B cell (primary cell): ENCODE measurements at regions not wholly inside any gene's neighbourhood (a gene's known extent, or its start where the extent isn't known, plus 50 kb on each side); places are given as distances from the start of the nearest gene placed in this dataset.

ENCODE experiments used
- EZH2 ChIP-seq: IDR thresholded peaks from 2 replicates; pipeline ENCODE4 v1.6.1; 2012; ENCODE audit warnings: borderline replicate concordance, low read depth, mild to moderate bottlenecking, moderate library complexity, low read length; ENCODE audit not compliant: insufficient read depth, poor library complexity, severe bottlenecking
- TF ChIP-seq, protein P1 (sequence below): fragments of 200-600 bp; IDR thresholded peaks from one replicate; pipeline ENCODE4 v1.8.0; 2022; ENCODE audit warnings: antibody characterized with exemption, mild to moderate bottlenecking

GRCh38 chr1:102047724-102048123, 51.0 kb upstream of the OLFM3 start:
- no peak for TF ChIP-seq EZH2
- TF ChIP-seq, protein P1, sequence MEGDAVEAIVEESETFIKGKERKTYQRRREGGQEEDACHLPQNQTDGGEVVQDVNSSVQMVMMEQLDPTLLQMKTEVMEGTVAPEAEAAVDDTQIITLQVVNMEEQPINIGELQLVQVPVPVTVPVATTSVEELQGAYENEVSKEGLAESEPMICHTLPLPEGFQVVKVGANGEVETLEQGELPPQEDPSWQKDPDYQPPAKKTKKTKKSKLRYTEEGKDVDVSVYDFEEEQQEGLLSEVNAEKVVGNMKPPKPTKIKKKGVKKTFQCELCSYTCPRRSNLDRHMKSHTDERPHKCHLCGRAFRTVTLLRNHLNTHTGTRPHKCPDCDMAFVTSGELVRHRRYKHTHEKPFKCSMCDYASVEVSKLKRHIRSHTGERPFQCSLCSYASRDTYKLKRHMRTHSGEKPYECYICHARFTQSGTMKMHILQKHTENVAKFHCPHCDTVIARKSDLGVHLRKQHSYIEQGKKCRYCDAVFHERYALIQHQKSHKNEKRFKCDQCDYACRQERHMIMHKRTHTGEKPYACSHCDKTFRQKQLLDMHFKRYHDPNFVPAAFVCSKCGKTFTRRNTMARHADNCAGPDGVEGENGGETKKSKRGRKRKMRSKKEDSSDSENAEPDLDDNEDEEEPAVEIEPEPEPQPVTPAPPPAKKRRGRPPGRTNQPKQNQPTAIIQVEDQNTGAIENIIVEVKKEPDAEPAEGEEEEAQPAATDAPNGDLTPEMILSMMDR = no peak
